Tibial nerve (tissue), 4 donors: ENCODE measurements at regions not wholly inside any gene's neighbourhood (a gene's known extent, or its start where the extent isn't known, plus 50 kb on each side); places are given as distances from the start of the nearest gene placed in this dataset.

Source experiments
- DNase-seq, 2 donors: peaks; one replicate each; pipeline ENCODE4 v3.0.0-alpha.2; 2019; ENCODE audit warnings: low spot score in 2 of 2
- H3K27ac ChIP-seq, 4 donors: fragments of 200-600 bp; sonication (generic) in 3 of 4; one replicate each; pipeline ENCODE4 v1.5.1; 2017 to 2019; ENCODE audit warnings: mild to moderate bottlenecking in 1 of 4
- H3K27me3 ChIP-seq, 2 donors: fragments of 200-600 bp; sonication (generic) in 1 of 2; one replicate each; pipeline versions ENCODE4 v1.5.1 to v1.6.0; 2017 to 2019
- H3K36me3 ChIP-seq, 3 donors: fragments of 200-600 bp; sonication (generic); one replicate each; pipeline ENCODE4 v1.5.1; 2018 to 2019
- H3K4me1 ChIP-seq, 4 donors: fragments of 200-600 bp; sonication (generic) in 3 of 4; one replicate each; pipeline ENCODE4 v1.5.1; 2017 to 2019
- H3K4me3 ChIP-seq, 4 donors: fragments of 200-600 bp; sonication (generic) in 3 of 4; one replicate each; pipeline ENCODE4 v1.5.1; 2017 to 2019; ENCODE audit warnings: mild to moderate bottlenecking in 1 of 4, moderate library complexity in 1 of 4
- H3K9me3 ChIP-seq, 4 donors: fragments of 200-600 bp; sonication (generic) in 3 of 4; one replicate each; pipeline ENCODE4 v1.5.1; 2017 to 2019
- CTCF ChIP-seq, 5 experiments: fragments of 200-600 bp in 3 of 5; fragments of 450-650 bp in 2 of 5; sonication (generic) in 3 of 5; IDR thresholded peaks; one replicate each; pipeline ENCODE4 v1.5.1; 2016 to 2019; ENCODE audit warnings: antibody characterized with exemption in 5 of 5, mild to moderate bottlenecking in 3 of 5, moderate library complexity in 2 of 5
- EP300 ChIP-seq, 2 donors: sonication (generic); formaldehyde crosslinking; IDR thresholded peaks; one replicate each; pipeline ENCODE4 v1.6.1; 2017; ENCODE audit warnings: antibody characterized with exemption in 2 of 2, mild to moderate bottlenecking in 1 of 2
- POLR2A ChIP-seq, 2 donors: fragments of 450-650 bp; IDR thresholded peaks; one replicate each; pipeline ENCODE4 v1.6.1; 2017; ENCODE audit warnings: antibody characterized with exemption in 2 of 2, mild to moderate bottlenecking in 2 of 2, moderate library complexity in 2 of 2
- WGBS, 2 donors: methylation state at CpG; one replicate each; pipeline ENCODE4 v1.1.5; 2018; 5-methylcytosine and 5-hydroxymethylcytosine counted together

GRCh38 chr1:95518310-95518709, 284.3 kb downstream of the RWDD3 start:
- no peak overlapping the region for H3K27ac ChIP-seq
- WGBS, 2 donors = 0% methylated on average over 1 of the region's 1 CpG
- no peaks in the 10 kb centered on the region for H3K4me1 ChIP-seq
- H3K4me3 ChIP-seq = no peak overlapping the region
- TF ChIP-seq EP300 (IDR thresholded peaks at IDR 0.05) = no peak
- TF ChIP-seq POLR2A (IDR thresholded peaks at IDR 0.05) = no peak
- TF ChIP-seq CTCF (IDR thresholded peaks at IDR 0.05) = no peak
- no peaks in the 10 kb centered on the region for H3K36me3 ChIP-seq
- H3K27me3 ChIP-seq = no peaks in the 10 kb centered on the region
- DNase-seq = no peak
- peaks cover 0 to 14% (median 4%) of the 10 kb centered on the region in 4 donors for H3K9me3 ChIP-seq

- Histone ChIP-seq H3K4me3 (no peak overlapping the region), H3K4me1 (no peaks in the 10 kb centered on the region), H3K27ac (no peak overlapping the region), H3K27me3 (no peaks in the 10 kb centered on the region), H3K9me3 (peaks cover 0 to 26% (median 4%) of the 10 kb centered on the region in 4 donors), H3K36me3 (no peaks in the 10 kb centered on the region)
- WGBS, 2 donors = 74 to 77% methylated on average over 2 of the region's 2 CpGs
- no peak for DNase-seq
- TF ChIP-seq POLR2A (IDR thresholded peaks at IDR 0.05) = no peak
- TF ChIP-seq CTCF (IDR thresholded peaks at IDR 0.05) = no peak
- TF ChIP-seq EP300 (IDR thresholded peaks at IDR 0.05) = no peak
Observed at GRCh38 chr1:95520390-95520789, 286.4 kb downstream of the RWDD3 start.

- no peaks in the 10 kb centered on the region for H3K4me1 ChIP-seq
- TF ChIP-seq EP300 (IDR thresholded peaks at IDR 0.05) (no peak), POLR2A (IDR thresholded peaks at IDR 0.05) (no peak), CTCF (IDR thresholded peaks at IDR 0.05) (no peak)
- no peaks in the 10 kb centered on the region for H3K36me3 ChIP-seq
- H3K27ac ChIP-seq = no peak overlapping the region
- H3K4me3 ChIP-seq = no peak overlapping the region
- no peaks in the 10 kb centered on the region for H3K27me3 ChIP-seq
- DNase-seq = no peak
- 46 to 47% methylated on average over 1 of the region's 1 CpG for WGBS, 2 donors
- H3K9me3 ChIP-seq = no peaks in the 10 kb centered on the region
Observed at GRCh38 chr1:95532335-95532734, 298.3 kb downstream of the RWDD3 start.

- no peak for DNase-seq
- no peaks in the 10 kb centered on the region for H3K9me3 ChIP-seq
- H3K36me3 ChIP-seq = no peaks in the 10 kb centered on the region
- H3K4me1 ChIP-seq = no peaks in the 10 kb centered on the region
- H3K4me3 ChIP-seq = no peak overlapping the region
- TF ChIP-seq EP300 (IDR thresholded peaks at IDR 0.05) = no peak
- TF ChIP-seq CTCF (IDR thresholded peaks at IDR 0.05) = no peak
- no peak for TF ChIP-seq POLR2A (IDR thresholded peaks at IDR 0.05)
- WGBS, 2 donors = 48 to 59% methylated on average over 4 to 5 of the region's 5 CpGs
- H3K27ac ChIP-seq = no peak overlapping the region
- H3K27me3 ChIP-seq = no peaks in the 10 kb centered on the region
Observed at GRCh38 chr1:95534985-95535384, 301.0 kb downstream of the RWDD3 start.

GRCh38 chr1:95535614-95536013, 301.6 kb downstream of the RWDD3 start:
- Histone ChIP-seq H3K27ac (no peak overlapping the region), H3K36me3 (no peaks in the 10 kb centered on the region), H3K27me3 (no peaks in the 10 kb centered on the region), H3K4me1 (no peaks in the 10 kb centered on the region), H3K9me3 (no peaks in the 10 kb centered on the region), H3K4me3 (no peak overlapping the region)
- DNase-seq = no peak
- TF ChIP-seq CTCF (IDR thresholded peaks at IDR 0.05) (no peak), POLR2A (IDR thresholded peaks at IDR 0.05) (no peak), EP300 (IDR thresholded peaks at IDR 0.05) (no peak)
- 85 to 90% methylated on average over 4 of the region's 4 CpGs for WGBS, 2 donors
